ENCODE measurements at regions not wholly inside any gene's neighbourhood (a gene's known extent, or its start where the extent isn't known, plus 50 kb on each side); places are given as distances from the start of the nearest gene placed in this dataset.

DNA sequence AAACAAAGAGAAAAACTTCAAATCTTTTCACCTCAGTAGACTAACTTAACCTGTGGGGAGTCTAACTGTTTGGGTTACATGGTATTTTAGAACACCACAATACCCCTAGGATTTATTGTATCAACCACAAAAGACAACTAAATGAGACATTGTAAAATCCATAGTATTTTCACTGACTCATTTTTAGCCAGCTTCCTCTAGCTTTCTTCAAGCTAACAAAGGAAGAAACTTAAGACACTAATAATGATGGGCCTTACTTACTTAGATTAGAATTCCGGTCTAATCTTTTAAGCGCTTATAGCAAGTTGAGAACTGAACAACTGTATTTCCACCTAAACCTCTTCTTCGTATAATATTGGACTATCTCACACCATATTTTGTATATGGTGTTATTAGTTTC is 529.3 kb downstream of the DMRTA1 start:
- TF ChIP-seq, protein P1, sequence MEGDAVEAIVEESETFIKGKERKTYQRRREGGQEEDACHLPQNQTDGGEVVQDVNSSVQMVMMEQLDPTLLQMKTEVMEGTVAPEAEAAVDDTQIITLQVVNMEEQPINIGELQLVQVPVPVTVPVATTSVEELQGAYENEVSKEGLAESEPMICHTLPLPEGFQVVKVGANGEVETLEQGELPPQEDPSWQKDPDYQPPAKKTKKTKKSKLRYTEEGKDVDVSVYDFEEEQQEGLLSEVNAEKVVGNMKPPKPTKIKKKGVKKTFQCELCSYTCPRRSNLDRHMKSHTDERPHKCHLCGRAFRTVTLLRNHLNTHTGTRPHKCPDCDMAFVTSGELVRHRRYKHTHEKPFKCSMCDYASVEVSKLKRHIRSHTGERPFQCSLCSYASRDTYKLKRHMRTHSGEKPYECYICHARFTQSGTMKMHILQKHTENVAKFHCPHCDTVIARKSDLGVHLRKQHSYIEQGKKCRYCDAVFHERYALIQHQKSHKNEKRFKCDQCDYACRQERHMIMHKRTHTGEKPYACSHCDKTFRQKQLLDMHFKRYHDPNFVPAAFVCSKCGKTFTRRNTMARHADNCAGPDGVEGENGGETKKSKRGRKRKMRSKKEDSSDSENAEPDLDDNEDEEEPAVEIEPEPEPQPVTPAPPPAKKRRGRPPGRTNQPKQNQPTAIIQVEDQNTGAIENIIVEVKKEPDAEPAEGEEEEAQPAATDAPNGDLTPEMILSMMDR (IDR thresholded peaks at IDR 0.05): no peak
- TF ChIP-seq POLR2A (IDR thresholded peaks at IDR 0.05): no peak
- TF ChIP-seq EP300 (IDR thresholded peaks at IDR 0.05): no peak

Data from tibial nerve (tissue), 4 donors.